ENCODE measurements at regions not wholly inside any gene's neighbourhood (a gene's known extent, or its start where the extent isn't known, plus 50 kb on each side); places are given as distances from the start of the nearest gene placed in this dataset.
"Not testable (repeated sequence)": the region's sequence is repeated elsewhere in the genome, so short reads cannot be mapped to it uniquely, and the experiment has no call there.

DNA sequence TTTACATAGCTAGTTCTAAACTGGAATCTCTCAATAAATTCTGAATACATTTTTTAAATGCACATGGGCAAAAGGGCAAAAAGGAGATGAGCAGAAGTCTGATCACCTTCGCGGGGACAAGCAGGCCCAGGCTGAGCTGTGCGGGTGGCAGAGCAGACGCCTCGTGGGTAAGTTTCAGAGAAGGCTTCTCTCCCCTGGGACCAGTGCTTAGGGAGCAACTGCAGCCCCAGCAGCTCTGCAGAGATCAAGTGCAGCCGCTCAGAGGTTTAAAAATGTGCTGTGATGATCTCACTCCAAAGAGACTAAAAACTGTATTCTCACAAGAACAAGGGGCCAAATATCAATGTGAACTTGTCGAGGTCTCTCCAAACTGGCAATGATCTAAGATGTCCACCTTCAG lies 264.3 kb upstream of the RNF32 start:
- H3K27me3 Mint-ChIP-seq = peaks cover 6% of the 10 kb centered on the region
- intact Hi-C loops (cut with micrococcal nuclease) = no loop called here
- CTCF ChIA-PET = interaction anchor here (0.7 kb wide), 1 partner anchor 12 kb away, joined by 3 read pairs; no protein-coding TSS in a partner anchor

DNA sequence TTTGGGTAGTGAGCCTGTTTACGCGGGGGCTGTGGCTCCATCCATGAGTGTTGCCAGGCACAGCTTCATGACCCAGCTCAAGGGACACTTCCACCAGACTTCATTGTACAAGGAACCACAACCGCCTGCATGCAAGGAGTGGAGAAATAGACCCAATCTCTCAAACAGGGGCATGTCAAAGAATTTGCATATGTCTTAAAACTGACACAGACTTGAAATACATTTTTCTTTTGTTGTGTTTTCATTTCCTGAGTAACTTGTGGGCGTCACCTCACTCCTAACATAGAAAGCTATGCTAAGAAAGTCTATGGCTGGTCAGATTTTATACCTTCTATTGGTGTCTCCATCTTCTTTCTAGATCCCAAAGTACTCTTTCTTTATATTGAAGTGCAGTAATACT lies 266.2 kb upstream of the RNF32 start:
- intact Hi-C loops (cut with micrococcal nuclease) = no loop called here

More for the DNA sequence above, 264.3 kb upstream of the RNF32 start:
- H3K4me3 Mint-ChIP-seq = no peak overlapping the region
- H3K36me3 Mint-ChIP-seq (ENCODE audit: low read depth) = no peaks in the 10 kb centered on the region
- H3K9me3 Mint-ChIP-seq = peaks cover 9% of the 10 kb centered on the region
- no peak for TF ChIP-seq CTCF (IDR thresholded peaks at IDR 0.05)
- no peak for ATAC-seq
- H3K4me1 Mint-ChIP-seq (ENCODE audit: low read depth) = no peaks in the 10 kb centered on the region
- no peak for DNase-seq
- POLR2A ChIA-PET = no interaction called here
- H3K27ac Mint-ChIP-seq = no peak overlapping the region

GRCh38 chr7:156369929-156370328 lies 270.6 kb upstream of the RNF32 start:
- POLR2A ChIA-PET; CTCF ChIA-PET; ATAC-seq; H3K27me3 Mint-ChIP-seq; H3K36me3 Mint-ChIP-seq (ENCODE audit: low read depth); H3K4me3 Mint-ChIP-seq; H3K4me1 Mint-ChIP-seq (ENCODE audit: low read depth); DNase-seq; intact Hi-C loops (cut with micrococcal nuclease); H3K27ac Mint-ChIP-seq: not testable (repeated sequence)
- peaks cover 12% of the 10 kb centered on the region for H3K9me3 Mint-ChIP-seq

More for the DNA sequence above, 266.2 kb upstream of the RNF32 start:
- no peak for TF ChIP-seq CTCF (IDR thresholded peaks at IDR 0.05)
- H3K27ac Mint-ChIP-seq = no peak overlapping the region
- H3K4me1 Mint-ChIP-seq (ENCODE audit: low read depth) = no peaks in the 10 kb centered on the region
- ChIA-PET CTCF (no interaction called here), POLR2A (no interaction called here)
- ATAC-seq = no peak
- H3K9me3 Mint-ChIP-seq = peaks cover 12% of the 10 kb centered on the region
- peaks cover 6% of the 10 kb centered on the region for H3K27me3 Mint-ChIP-seq
- no peaks in the 10 kb centered on the region for H3K36me3 Mint-ChIP-seq (ENCODE audit: low read depth)
- DNase-seq = no peak
- no peak overlapping the region for H3K4me3 Mint-ChIP-seq

GRCh38 chr7:156368053-156368843 lies 272.3 kb upstream of the RNF32 start:
- ChIA-PET POLR2A (no interaction called here), CTCF (no interaction called here)
- ATAC-seq = no peak
- DNase-seq = no peak
- Mint-ChIP-seq H3K4me3 (no peak overlapping the region), H3K9me3 (peaks cover 12% of the 10 kb centered on the region), H3K4me1 (ENCODE audit: low read depth) (no peaks in the 10 kb centered on the region), H3K36me3 (ENCODE audit: low read depth) (no peaks in the 10 kb centered on the region), H3K27ac (no peak overlapping the region), H3K27me3 (no peaks in the 10 kb centered on the region)
- TF ChIP-seq CTCF (IDR thresholded peaks at IDR 0.05) = no peak
- intact Hi-C loops (cut with micrococcal nuclease) = no loop called here

GRCh38 chr7:156363751-156364150 lies 276.8 kb upstream of the RNF32 start:
- DNase-seq (no peak), ATAC-seq (no peak)
- no peaks in the 10 kb centered on the region for H3K27me3 Mint-ChIP-seq
- ChIA-PET POLR2A (no interaction called here), CTCF (interaction anchor here (0.8 kb wide), 1 partner anchor 9 kb away, joined by 3 read pairs; no protein-coding TSS in a partner anchor)
- TF ChIP-seq CTCF (IDR thresholded peaks at IDR 0.05) = no peak
- no peaks in the 10 kb centered on the region for H3K4me1 Mint-ChIP-seq (ENCODE audit: low read depth)
- no peaks in the 10 kb centered on the region for H3K36me3 Mint-ChIP-seq (ENCODE audit: low read depth)
- H3K9me3 Mint-ChIP-seq = no peaks in the 10 kb centered on the region
- no peak overlapping the region for H3K4me3 Mint-ChIP-seq
- intact Hi-C loops (cut with micrococcal nuclease) = no loop called here
- no peak overlapping the region for H3K27ac Mint-ChIP-seq
